ENCODE measurements at regions not wholly inside any gene's neighbourhood (a gene's known extent, or its start where the extent isn't known, plus 50 kb on each side); places are given as distances from the start of the nearest gene placed in this dataset.

DNA sequence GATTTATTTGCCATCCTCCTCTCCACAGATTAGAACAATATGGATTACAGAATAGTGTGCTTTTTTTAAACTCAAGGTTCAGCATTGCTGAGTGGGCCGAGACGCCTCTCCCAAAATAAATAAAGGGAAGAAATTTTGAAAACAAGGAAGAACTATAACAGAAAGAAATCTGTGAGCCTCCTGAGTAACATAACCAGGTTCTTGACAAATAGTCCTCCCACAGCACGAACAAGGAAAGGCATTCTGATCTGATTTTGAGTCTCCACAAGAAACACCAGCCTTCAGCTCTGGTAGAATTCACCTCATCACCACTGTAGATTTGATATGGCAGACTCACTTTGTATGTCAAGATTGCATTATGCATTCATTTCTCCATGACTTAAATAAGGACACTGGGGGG is 173.6 kb downstream of the HHIP start:
- ChIA-PET CTCF (no interaction called here), POLR2A (ENCODE audit: low non-redundant PET) (no interaction called here)
- H3K27ac ChIP-seq = no peak overlapping the region
- TF ChIP-seq, protein P1, sequence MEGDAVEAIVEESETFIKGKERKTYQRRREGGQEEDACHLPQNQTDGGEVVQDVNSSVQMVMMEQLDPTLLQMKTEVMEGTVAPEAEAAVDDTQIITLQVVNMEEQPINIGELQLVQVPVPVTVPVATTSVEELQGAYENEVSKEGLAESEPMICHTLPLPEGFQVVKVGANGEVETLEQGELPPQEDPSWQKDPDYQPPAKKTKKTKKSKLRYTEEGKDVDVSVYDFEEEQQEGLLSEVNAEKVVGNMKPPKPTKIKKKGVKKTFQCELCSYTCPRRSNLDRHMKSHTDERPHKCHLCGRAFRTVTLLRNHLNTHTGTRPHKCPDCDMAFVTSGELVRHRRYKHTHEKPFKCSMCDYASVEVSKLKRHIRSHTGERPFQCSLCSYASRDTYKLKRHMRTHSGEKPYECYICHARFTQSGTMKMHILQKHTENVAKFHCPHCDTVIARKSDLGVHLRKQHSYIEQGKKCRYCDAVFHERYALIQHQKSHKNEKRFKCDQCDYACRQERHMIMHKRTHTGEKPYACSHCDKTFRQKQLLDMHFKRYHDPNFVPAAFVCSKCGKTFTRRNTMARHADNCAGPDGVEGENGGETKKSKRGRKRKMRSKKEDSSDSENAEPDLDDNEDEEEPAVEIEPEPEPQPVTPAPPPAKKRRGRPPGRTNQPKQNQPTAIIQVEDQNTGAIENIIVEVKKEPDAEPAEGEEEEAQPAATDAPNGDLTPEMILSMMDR (conservative IDR thresholded peaks at IDR 0.05; ENCODE audit: low read depth) = no peak
- DNase-seq (ENCODE audit: low spot score) = no peak

DNA sequence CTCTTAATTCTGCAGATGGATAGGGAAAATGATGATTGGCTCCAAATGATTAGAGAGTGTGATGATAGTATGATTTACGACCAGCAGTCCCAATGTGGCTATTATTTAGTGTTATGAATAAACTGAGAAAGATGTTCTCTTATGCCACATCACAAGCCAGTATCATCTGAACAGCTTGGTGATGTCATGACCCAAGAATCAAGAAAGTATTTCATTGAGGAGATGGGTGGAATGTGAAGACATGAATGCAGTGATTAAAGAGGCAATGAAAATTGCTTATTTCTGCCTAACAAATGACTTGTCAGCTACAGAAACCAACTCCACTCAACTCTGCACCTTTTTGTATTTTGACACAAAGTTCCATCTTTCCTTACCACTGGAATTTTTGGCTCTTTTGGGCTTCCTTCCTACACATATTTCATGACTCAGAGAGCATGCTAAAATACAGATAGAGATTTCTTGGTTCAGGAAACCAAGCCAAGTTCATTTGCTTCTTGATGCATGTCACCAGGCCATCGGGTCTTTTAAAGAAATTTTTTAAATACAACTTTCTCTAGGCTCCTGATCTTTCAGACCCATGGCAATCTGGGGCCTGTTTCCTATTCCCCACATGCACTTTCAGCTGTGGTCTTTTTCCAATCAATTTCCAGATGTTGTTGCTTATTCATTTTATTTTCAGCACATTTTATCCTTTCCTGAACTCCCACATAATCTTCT is 174.2 kb downstream of the HHIP start:
- CTCF ChIA-PET = interaction anchor here (0.5 kb wide), 1 partner anchor 144 kb away, joined by 3 read pairs; no protein-coding TSS in a partner anchor
- TF ChIP-seq, protein P1 (conservative IDR thresholded peaks at IDR 0.05; ENCODE audit: low read depth) = no peak
- no peak for DNase-seq (ENCODE audit: low spot score)
- POLR2A ChIA-PET (ENCODE audit: low non-redundant PET) = no interaction called here
- no peak overlapping the region for H3K27ac ChIP-seq

DNA sequence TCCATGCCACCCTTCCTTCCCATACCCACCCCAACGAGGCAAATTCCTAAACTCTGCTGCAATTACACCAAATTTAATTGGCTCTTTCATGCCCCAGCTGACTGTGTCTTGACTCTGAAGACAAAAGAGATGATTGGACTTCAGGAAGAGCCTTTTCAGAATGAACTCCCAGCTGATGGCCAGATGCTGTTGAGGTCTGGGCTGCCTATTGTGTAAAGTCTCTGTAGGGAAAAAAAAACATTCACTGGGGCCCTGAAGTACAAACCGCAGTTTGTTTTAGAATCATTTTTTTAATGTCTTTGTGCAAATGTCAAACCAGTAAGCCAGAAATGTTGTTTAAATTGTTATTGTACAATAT is 174.8 kb downstream of the HHIP start:
- no peak overlapping the region for H3K27ac ChIP-seq
- TF ChIP-seq, protein P1 (conservative IDR thresholded peaks at IDR 0.05; ENCODE audit: low read depth) = no peak
- DNase-seq (ENCODE audit: low spot score) = no peak
- CTCF ChIA-PET = interaction anchor here (0.5 kb wide), 1 partner anchor 144 kb away, joined by 3 read pairs; no protein-coding TSS in a partner anchor
- POLR2A ChIA-PET (ENCODE audit: low non-redundant PET) = no interaction called here

DNA sequence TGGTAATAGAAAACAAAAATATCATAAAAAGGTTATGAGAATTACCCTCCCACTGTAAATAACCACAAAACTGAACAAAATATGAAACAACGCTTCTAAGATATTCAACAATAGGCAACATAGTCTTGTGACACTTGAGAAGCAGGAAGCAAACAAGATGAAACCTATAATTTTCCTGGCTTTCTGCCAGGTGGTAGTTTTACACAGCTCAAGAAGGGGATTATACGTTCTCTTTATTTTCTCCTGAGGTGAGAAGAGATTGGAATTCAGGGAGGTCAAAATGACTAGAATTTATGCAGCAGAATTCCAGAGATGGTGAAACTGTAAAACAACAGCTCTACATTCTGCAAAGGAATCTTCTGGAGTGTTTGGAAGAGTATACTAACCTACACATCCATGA is 186.0 kb downstream of the HHIP start:
- ChIA-PET CTCF (no interaction called here), POLR2A (ENCODE audit: low non-redundant PET) (no interaction called here)
- TF ChIP-seq, protein P1 (conservative IDR thresholded peaks at IDR 0.05; ENCODE audit: low read depth) = no peak
- no peak overlapping the region for H3K27ac ChIP-seq
- no peak for DNase-seq (ENCODE audit: low spot score)

DNA sequence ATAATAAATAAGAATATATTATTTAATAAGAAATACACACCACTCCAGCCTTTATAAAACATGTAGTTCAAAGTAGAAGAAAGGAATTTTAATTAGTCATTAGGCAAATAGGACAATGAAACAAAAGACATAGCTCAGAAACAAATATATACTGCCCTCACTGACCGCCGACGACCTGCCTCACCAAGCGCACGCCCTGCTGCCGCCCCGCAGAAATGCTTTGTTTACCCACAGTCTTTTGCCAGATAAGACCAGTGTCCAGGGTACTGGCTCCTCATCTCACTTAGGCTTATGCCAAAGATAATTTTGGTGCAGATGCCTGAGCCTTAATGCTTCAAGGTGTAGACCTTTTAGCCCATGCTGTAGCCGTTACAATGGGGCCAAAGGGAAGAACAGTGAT is 199.5 kb downstream of the HHIP start:
- ChIA-PET POLR2A (ENCODE audit: low non-redundant PET) (no interaction called here), CTCF (no interaction called here)
- no peak overlapping the region for H3K27ac ChIP-seq
- TF ChIP-seq, protein P1 (conservative IDR thresholded peaks at IDR 0.05; ENCODE audit: low read depth) = no peak
- no peak for DNase-seq (ENCODE audit: low spot score)

DNA sequence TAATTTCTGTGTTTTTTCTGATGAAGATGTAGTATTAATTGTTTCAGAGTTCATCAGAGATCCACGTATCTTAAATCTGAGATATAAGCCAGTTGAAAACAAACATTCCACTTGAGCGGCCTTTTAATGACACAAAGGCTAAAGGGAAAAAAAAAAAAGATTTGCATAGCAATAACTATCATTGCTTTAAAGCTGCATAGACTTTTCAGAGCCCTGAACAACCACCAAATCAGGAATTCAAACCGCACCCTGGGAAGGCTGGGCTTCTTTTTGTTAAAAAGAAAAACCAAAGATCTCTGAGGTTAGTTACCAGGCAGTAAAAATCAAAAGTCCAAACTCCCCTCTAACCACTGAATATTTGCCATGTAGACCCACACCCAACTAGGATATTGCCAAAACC is 206.0 kb downstream of the HHIP start:
- ChIA-PET CTCF (no interaction called here), POLR2A (ENCODE audit: low non-redundant PET) (no interaction called here)
- H3K27ac ChIP-seq = no peak overlapping the region
- TF ChIP-seq, protein P1 (conservative IDR thresholded peaks at IDR 0.05; ENCODE audit: low read depth) = no peak
- DNase-seq (ENCODE audit: low spot score) = no peak
